HG03196 (cell line): ENCODE measurements at regions not wholly inside any gene's neighbourhood (a gene's known extent, or its start where the extent isn't known, plus 50 kb on each side); places are given as distances from the start of the nearest gene placed in this dataset.

ENCODE experiments used
- ATAC-seq: cut with Tn5 transposase; IDR thresholded peaks from one replicate; pipeline ENCODE4 v1.9.1; 2021; ENCODE audit not compliant: unreplicated experiment

DNA sequence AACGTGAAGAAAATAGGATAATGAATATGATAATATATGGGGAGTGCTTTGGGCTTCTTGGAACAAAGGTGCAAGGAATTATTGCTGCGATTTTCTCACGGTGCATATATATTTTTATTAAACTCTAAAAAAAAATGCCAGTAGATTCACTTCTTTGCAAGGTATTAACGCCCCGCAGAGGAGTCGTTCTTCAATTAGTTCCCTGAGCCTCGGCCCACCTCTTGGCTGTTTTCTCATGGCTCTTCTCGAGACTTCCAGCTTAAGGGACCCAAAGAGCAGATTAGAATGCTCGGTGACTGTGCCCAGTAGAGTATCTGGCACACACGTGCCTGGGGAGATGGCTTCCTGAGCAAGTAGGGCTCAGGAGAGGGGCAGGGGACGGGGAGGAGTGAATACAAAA lies 367.4 kb downstream of the MID1IP1 start:
- no peak for ATAC-seq

DNA sequence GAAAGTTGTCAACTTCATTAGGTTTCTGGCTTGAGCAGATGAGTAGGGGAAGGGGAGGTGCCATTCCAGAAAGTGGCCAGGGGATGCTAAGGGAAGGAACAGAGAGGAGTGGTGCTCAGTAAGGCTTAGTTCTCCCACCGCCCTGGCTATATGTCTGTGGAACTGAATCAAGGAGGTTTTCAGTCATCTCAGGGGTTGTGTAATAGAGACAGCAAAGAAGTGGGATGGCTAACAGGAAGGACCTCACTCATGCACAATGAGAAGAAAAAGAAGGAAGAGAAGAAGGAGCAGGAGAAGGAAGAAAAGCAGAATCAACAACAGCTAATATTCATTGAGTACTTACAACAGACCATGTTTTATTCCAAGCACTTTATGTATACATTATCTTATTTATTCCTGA lies 368.7 kb downstream of the MID1IP1 start:
- no peak for ATAC-seq

DNA sequence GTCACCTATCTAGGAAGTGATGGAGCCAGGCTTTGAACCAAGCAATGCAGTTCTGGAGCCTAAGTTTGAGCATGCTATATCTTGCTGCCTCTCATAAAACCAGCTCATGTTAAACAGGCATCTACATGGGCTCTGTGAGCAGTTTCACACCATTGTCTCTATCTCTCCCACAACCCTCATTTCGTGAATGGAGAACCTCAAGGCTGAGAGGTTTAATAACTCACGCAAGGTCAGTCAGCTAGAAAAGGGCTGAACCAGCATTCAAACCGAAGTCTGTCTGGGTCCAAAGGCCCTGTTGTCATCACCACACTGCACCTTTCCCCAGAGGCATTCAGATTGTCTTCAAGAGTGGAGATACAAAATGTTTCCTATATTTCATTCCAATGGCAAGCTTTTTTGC lies 369.2 kb downstream of the MID1IP1 start:
- no peak for ATAC-seq

DNA sequence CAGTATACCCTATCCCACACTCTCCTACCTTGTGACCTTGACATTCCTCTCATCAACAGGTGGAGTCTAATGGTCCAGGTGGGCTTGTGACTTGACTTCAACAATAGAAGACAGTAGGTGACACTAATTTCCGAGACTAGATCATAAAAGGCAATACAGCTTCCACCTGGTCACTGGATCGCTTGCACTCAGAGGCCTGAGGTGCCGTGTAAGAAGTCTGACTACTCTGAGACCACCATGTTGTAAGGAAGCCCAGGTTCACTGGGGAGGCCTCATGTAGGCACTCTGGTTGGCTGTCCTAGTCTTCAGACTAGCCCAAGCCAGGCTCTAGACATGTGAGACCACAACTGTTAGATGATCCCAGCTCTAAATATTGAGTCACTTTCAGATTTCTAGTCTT lies 370.4 kb downstream of the MID1IP1 start:
- no peak for ATAC-seq

DNA sequence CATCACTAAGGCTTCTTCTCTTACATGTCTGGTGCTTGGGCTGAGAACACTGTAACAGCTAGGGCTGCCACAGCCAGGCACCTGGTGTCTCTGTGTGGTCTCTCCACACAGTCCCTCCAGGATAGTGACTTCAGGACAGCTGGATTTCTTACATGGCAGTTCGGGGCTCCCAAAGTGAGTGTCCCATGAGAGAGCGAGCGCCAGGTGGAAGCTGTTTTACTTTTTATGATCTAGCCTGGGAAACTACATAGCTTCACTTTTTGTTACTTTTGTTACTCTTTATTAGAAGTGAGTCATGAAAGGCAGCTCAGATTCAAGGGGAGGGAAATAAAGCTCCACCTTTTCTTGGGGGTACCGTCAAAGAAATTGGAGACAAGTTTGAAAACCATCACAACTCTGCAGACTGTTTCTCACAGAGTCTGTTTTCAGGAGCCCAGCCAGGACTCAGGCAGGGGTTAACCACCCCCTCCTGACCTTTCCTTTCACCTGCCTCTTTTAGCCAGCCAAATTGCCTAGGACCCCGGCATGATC lies 373.0 kb downstream of the MID1IP1 start:
- ATAC-seq: no peak

DNA sequence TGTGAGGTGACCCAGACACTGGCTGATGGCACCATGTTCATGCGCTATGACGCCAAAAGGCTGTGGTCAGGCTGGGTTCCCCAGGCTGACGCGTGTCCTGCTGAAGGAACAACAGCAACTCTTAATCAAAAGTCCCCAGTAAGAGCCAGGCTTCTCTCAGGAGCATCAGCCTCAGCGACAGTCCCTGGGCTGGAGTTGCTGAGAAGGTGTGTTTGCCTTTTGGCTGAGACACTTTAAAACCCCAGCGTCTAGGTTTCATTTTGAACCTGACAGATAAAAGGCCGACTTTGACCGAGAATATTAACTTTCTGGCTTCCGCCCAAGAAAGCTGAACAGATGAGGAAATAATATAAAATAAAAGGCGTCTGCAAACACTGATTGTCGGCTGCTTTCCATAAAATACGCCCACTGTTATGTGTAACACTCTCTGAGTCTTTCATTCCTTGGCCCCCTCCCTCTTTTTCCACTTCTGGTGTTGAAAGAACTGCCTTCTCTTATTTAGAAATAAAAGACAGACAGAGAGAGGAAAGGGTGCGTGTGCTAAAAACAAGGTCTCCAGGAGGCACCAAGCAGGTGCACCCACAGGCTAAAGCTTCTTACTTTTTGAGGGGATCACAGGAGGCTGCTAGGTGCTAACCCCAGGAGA lies 373.6 kb downstream of the MID1IP1 start:
- ATAC-seq: no peak

DNA sequence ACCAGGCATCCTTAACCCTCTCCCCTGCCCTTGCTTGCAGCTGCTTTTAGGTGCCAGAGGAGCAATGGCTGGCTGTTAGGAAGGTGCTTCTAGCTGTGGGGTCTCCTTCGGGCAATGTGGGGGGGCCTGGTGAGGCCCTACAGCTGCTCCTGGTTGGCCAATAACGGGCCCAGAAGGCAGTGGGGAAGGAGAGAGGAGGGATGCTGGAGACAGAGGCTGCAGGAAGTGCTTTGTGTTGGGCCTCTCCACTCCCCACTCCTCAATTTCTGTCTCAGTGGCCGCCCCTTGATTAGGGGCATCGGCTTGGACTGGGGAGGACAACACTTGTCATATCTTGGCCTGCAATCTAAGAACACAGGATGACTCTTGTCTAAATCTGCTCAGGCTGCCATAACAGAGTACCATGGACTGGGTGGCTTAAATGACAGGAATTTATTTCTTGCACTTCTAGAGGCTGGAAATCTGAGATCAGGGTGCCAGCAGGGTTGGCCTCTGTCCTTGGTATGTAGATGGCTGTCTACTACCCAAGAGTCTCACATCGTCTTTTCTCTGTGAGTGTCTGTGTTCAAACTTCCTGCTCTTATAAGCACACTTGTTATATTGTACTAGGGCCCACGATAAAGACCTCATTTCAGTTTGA lies 374.3 kb downstream of the MID1IP1 start:
- ATAC-seq: no peak

DNA sequence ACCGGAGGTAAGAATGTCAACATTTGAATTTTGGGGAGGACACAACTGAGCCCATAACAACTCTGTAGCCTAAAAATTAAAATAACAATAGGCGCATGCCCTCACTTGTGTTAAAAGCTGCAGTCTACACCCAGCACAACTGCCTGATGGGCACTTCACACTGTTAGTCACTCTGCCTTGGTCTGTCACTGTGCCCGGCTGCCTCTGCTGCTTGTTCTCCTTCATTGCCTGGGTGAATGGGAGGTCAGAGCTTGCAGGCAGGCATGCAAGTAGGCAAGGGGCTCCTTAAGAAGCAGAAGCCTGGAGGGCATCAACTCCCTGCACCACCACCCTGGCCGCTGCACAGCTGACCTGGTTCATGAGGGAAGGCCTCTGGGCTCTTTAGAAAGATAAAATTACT lies 374.8 kb downstream of the MID1IP1 start:
- ATAC-seq: no peak

DNA sequence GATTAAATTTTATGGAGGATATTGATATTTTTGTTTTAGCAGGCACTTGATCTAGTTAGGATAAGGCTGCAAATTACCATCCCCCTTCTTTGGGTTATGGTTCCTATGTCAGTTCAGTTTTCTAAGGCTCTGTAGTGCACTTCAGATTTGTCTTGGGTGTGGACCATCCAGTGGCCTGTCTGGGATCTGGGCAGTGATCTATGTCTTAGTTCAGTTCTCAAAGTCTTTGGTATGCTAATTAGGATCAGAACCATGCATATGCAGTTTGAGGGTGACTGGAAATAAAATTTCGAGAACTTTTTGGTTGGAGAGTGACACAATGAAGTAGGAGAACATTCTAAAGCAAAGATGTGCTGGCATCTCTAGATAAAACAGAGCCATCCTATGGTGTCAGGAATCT lies 388.2 kb downstream of the MID1IP1 start:
- ATAC-seq: no peak

DNA sequence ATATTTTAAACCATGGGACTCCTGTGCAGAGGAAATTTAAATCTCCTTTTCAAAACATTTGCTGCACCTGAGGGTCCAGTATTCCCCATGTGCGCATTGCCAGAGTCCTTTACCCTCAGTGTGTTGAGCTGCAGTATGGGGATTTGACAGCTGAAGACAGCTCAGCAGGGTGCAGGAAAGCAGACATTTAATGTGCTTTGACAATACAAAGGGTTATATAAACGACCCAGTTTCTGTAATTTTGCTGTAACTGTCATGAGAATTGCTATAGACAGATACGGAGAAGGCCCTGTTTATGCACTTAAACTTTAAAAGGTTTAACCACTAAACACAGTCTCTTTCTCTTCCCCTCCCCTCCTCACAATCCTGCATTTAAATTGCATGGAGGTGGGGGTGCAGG lies 393.4 kb downstream of the MID1IP1 start:
- no peak for ATAC-seq

DNA sequence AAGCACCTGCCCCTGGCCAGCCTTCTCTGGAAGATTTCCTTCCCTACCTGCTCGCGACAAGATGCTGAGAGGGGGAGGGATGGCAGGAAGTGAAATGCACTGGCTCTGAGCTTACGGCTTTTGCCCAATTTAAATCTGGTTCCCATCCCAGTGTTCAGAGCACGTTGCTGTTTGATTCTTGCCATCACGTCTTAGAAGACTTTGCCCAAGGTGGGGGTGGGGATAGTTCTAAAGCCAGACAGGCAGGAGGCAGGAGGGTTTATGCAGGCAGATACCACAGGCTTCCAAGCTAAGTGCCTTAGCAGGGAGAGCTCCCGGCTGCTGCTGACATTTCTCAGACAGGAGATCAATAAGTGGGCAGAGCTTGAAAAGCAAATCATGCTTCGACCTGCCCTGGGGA lies 393.9 kb downstream of the MID1IP1 start:
- ATAC-seq: no peak

DNA sequence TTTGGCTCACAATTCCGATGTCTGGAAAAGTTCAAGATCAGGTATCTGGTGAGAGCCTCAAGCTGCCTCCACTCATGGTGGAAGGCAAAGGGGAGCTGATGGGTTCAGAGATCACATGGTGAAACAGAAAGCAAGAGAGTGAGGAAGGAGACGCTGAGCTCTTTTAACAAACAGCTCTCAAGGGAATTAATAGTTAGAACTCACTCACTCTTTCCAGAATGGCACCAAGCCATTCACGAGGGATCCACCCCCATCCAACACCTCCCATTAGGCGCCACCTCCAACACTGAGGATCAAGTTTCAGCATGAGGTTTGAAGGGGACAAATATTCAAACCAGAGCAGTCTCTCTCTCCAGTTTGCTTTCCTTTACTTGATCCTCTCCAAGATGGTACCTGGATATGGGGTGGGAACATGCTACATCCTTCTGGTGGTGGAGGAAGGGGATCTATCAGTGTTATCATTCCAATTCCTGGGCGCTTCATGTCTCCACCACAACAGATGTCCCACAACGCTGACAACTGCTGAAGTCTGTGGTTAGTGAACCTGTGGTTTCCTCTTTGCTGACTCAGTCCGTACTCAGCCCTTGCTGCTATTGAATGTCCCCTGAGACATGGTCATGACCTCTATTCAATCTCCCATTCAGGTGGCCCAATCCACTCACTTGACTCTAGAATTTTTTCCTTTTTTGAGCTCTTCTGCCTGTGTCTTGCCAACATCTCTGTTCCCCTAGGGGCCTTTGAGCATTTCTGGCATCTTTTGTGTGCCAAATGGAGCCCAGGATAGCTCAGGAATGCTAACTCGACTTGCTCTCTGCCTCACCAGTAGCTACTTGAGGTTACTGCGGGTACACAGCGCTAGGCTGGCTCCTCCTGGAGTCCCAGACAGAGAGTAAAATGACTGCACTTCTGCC lies 395.2 kb downstream of the MID1IP1 start:
- peak; percentile 90 for ATAC-seq

DNA sequence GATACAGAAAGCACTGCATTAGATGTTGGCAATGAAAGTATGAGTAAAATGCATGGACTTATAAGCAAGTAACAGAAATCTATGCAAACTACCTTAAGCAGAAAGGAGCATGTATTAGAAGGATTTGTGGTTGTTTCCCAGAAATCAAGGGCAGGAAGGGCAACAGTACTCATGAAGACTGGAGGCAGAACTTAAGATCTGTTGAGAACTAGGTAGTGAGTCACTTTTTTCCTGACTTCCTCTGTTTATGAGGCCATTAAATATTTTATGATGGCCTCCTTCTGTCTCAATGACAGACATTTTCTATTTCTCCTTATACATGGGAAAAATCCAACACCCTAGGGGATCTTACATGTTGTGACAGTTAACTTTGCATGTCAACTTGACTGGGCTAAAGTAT lies 398.2 kb downstream of the MID1IP1 start:
- ATAC-seq: no peak

DNA sequence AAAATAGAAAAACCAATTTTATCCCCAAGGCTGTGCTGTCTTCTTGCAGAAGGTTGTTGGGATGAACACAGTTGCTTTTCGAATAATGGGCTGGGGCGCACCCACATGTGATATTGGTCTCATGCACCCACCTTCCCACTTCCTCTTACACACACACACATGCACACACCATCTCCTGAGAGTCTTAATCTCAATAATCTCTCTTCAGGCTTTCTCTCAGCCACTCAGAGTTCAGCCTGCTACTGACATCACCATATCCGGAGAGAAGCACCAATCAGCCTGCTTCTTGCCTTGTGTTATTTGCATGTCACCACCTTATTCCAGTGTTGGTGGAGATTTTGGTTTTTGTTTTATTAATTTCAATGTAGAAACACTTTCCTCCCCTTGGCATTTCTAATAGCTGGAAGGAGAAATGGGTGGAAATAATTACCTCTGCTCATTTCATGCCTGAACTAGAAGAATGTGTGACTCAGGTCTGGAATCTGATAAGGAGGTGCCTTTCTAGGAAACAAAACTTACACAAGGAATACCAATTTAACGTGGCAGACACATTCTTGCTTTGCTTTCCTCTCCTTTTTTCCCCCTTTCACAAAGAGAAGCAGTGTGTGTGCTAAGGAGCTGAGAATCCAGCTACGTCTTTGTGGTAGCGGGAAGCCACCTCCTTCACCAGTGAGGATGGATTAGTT lies 400.2 kb downstream of the MID1IP1 start:
- ATAC-seq: no peak

DNA sequence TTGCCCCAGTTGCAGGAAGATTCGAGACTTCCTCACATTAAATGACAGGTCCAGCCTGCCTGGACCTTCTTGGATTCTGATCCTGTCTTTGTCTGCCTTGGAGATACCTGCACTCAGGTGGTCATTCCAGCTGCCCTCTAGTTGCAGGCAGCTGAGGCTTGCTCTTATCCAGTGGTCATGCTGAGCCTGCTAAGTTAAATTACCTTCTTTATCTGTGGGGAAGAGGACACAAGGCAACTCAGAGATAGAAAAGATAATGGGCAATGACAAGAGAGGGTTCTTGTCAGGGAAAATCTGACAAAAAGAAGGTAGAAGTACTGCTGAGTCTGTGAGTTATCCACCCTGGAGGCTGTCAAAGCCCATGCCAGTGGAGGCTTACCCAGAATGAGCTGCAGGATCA lies 401.4 kb downstream of the MID1IP1 start:
- ATAC-seq: no peak

DNA sequence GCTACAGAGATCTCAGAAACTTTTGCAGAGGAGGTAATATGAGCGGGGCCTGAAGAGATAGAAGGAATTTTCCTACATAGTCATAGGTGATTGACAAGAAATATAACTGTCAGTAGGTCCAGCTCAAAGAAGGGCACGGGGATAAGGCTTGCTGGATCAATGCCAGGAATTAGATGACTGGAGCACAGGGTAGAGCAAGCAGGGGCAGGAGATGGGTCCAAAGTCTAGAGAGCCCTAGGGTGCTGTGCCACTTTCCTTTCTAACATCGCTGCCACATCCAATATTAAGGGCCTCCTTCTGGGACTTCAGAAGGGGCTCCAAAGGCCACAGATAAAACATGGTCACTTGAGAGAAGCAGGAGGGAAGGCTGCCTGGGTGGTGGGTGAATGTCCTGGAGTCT lies 402.2 kb downstream of the MID1IP1 start:
- ATAC-seq: no peak

DNA sequence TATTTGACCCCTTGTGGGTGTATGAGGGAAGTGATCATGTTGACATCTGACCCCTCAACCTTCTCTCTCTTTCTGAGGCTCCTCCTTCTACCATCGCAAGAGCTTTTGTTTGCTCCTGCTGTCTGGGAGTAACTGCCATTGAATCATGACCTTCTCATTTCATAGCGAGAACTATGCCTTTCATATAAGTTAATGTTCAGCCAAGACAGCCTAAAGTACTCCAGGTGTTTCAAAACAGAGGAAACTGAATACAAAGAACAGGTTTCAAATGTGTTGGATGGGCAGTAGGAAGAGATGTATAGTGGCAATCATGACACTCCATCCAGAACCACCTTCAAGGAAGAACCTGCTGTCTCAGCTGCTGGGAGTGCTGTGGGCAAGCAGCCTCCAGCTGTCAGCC lies 403.1 kb downstream of the MID1IP1 start:
- ATAC-seq: no peak

DNA sequence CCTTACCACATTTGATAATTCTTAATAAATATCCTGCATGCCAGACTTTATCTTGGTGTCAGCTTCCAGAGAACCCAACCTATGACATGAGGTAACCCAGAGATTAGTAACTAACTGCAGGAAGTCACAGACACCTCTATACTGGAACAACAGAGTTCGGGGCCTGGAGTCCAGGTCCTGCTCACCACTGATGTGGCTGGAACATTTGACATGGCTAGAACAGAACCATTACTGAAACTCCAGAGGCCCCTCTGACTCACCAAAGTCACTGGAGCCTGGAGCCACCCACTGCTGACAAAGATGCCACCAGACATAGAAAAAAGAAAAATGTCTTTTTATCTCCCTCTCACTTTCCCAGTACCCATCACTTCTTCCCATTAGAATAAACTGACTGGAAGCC lies 403.7 kb downstream of the MID1IP1 start:
- ATAC-seq: no peak

DNA sequence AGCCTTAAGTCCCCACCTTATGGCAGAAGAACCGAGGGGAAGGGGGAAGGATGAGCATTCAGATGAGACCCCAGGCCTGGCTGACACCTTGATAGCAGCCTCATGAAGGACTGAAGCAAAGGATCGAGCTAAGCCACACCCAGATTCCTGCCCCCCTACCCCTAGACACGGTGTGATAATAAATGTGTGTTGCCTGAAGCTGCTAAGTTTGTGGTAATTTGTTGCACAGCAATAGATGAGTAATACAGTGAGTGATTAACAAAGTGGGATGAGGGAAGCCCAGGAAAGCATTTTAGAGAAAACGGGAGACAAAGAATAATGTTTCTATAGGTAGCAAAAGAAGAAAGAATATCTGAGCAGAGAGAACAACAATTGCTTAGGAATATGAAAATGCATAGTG lies 404.2 kb downstream of the MID1IP1 start:
- ATAC-seq: no peak

DNA sequence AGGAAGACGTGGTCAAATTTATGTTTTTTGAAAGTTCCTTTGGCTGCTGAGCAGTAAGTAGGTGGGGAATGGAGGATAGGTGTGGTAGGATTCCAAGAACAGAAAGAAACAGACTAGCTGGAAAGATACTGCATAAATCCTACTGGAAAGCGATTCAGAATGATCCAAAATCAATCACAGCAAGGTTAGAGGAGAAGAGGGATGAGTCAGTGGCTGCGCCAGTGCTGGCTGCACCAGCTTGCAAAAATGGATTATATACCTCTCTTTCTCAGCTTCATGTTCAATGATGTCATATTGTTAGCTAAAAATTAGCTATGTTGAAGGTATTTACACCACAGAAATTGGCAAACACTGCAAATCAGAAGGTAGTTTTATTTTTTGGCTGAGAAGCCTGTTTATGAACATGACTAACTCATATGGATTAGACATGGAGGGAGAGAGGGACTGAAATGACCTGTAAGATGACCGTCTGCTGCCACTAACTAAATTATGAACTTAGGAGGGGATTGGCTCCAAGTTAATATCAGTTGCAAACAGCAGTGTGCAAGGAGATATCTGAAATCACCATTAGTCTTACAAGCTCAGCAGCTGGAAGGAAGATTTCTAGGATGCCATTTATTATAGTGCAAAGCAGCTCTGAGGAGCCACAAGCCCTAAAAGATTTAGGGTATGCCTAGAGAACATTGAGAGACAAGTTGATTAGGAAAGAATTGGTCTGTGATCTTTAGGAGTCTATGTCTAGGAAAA lies 405.3 kb downstream of the MID1IP1 start:
- ATAC-seq: no peak

DNA sequence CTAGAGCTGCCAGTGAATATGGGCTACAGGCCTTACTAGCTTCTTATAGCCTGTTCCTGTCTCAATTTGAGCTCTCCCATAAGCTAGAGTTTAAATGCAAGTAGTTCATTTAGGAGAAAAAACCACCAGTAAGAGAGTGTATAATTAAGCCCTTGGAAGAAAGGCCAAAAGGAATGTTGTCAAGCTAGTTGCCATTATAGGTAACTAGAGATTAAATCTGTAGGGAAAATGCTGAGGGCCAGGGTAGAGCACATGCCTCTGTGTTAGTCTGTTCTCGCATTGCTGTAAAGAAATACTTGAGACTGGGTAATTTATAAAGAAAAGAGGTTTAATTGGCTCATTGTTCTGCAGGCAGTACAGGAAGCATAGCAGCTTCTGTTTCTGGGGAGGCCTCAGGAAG lies 410.2 kb downstream of the MID1IP1 start:
- no peak for ATAC-seq
